HG02610 (cell line): ENCODE measurements at regions not wholly inside any gene's neighbourhood (a gene's known extent, or its start where the extent isn't known, plus 50 kb on each side); places are given as distances from the start of the nearest gene placed in this dataset.

Source experiments
- ATAC-seq: cut with Tn5 transposase; IDR thresholded peaks from one replicate; pipeline ENCODE4 v1.9.1; 2021; ENCODE audit warnings: mild to moderate bottlenecking, moderate library complexity; ENCODE audit not compliant: unreplicated experiment

DNA sequence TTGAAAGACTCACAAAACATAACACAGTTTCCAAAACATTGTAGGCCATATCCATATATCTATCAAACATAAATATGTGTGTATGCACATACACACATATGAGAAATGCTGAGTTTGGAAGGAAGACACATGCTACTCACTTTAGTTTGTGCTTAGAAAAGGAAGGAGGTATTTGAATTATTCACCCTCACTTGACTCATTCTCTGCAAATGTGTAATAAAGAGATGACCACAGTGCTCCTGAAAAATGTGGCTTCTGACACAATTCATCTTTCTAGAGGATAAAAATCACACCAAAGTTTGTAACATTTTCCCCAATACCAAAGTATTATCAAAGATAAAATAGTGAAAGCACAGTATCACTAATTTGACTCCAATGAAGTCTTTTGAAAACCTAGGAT lies 950.1 kb downstream of the FAT4 start:
- ATAC-seq = no peak

DNA sequence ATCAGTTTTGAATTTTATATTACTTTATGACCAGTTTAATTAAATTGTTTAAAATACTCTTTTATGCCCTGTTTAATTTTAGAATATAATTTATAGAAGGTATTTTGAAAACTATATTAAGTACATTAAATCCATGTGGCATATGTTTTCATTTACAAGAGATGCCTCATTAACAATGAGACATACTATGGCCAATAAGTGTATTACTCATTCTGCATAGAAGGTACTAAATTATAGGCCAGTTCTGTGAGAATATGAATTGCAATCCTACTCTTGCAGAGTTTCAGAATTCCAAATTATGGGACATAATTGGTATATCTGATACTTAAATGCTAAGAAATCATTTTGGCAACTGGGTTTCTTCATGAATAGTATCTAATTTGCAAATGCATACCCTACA lies 951.1 kb downstream of the FAT4 start:
- ATAC-seq = no peak

DNA sequence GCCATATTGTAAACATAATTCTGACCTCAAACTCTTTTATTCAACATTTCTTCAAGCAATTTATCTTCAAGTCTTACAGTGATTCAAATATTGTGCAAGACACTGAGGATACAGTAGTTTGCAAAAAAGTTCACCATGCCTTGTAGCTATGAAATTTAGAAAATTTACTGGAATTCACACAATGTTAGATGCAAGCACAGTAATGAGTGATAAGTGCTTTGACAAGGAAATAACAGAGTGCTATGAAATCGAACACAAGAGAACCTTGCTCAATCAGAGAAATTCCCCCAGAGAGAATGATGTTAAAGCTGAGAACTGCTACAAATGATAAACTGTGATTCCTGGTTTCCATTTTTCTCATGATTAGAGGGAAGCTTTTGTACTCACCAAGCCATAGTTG lies 952.9 kb downstream of the FAT4 start:
- no peak for ATAC-seq

DNA sequence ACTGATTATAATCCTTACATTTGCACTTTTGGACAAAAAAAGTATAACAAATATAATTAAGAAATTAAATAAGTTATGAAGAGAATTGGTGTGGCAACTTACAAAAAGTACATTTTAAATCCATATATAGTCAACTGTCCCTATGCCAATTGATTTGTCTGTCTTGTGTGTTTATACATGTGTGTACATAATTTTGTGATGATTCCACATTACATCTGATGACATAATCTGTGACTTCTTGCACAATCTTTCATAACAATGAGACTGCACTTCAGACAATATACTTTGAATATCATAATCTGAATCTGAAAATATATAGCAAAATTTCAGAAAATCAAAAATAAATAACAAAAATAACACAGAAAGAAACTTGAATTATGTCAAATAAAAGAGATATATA lies 953.4 kb downstream of the FAT4 start:
- ATAC-seq = no peak

DNA sequence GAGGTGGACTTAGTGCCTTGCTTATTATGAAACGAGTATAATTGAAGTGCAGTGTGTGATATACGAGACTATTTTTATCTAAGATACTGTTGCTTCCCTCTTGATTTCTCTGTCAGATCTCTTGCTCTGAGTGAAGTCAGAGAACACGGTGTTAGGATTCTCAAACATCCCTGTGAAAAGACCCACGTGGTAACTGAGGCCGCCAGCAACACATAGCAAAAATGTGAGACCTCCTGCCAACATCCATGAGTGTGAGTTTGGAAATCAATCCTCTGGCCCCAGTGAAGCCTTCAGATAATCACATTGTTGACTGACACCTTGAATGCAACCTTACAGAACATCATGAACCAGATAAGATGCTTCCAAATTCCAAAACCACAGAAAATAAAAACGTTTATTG lies 954.4 kb downstream of the FAT4 start:
- ATAC-seq = no peak

DNA sequence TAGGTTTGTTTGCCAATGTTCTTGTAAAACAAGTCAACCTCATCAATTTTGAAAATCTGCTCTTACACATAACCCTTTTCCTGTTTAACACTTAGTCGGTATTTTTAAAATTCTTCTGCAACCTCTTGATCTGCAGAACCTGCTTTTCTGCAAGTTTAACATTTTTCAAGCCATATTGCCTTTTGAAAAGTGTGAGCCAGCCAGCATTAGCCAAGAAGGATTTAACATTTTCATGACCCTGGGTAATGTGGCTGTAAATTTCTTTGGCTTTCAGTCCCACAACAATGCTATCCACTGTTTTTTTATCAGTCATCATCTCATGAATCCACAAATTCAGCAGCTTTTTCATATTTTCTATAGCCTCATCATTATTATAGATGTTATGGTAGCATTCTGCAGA lies 956.5 kb downstream of the FAT4 start:
- ATAC-seq = no peak

DNA sequence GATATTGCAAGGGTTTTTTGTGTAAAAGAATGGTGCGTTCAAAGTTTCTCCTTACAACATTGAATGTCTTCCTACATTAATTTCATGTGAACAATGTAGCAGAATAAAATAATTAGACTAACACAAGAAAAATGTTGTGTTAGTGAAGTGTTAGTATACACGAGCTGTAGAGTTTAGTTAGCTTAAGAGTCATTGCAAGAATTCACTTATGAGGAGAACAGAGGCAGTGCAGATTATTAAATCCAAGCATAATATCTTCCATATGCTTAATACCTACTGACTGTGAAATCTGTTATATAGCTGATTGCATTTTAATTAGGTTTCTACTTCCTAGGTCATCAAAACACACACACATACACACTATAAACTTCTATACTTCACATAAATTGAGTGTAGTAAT lies 959.0 kb downstream of the FAT4 start:
- no peak for ATAC-seq

DNA sequence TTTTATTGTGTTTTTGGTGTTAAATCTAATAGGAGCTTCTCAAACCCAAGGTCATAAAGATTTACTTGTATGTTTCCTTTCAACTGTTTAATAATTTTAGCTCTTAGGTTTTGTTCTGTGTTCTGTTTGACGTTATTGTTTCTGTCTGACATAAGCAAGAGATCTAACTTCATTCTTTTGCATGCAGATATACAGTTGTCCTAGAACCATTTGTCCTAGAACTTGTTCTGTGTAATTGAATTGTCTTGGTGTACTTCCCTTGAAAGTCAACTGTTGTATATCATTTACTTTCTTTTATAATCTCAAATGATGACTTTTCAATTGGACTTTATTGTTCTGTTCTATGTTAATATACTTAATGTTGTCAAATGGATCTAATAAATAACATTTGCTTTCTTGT lies 977.1 kb downstream of the FAT4 start:
- no peak for ATAC-seq

DNA sequence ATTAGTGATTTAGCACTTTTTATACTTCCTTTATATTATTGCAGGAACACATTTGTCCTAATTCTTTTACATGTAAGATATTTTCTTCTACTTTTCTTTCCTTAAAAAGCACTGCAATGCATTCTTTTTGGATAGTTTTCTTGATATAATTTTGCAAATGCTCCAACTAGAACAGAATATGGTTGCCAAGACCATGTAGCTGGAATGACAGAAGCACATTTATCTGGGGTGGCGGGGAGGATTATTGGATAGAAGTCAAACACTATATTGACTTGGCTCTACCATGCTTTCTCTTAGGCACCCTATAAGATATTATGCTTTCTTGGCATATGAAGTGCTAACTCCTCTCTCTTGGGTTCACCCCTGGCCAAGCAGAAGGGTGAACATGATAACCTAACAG lies 983.5 kb downstream of the FAT4 start:
- ATAC-seq = no peak

DNA sequence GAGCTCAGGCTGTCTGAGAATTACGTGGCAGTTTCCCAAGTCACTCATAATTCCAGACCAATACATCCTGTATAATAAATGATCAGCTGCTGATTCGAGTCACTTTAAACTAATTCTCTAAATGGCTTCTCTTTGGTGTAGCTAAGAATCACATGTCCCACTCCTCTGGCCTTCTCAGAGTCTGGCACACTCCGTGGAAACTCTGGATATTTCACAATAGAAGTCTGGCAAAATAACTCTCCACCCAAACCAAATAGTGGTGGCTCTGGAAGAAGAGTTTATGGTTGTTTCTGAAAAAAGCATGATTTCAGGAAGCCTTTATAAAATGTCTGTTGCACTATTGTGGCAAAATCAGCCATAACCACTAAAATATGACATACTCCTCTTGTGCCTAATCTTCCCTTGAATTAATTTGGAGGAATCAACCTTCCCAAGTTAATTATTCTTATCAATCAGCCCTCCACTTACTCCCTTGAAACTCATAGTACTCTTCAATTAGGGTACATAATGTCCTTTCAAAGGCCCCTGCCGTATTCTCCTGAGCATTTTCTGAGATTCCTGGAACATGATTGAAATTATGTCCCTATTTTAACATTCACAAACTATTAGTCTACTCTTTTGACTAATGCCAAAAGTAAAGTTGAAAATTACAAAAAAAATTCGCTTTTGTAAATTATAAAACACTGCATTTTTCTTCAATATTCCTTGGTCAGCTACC lies 991.6 kb downstream of the FAT4 start:
- ATAC-seq = no peak

DNA sequence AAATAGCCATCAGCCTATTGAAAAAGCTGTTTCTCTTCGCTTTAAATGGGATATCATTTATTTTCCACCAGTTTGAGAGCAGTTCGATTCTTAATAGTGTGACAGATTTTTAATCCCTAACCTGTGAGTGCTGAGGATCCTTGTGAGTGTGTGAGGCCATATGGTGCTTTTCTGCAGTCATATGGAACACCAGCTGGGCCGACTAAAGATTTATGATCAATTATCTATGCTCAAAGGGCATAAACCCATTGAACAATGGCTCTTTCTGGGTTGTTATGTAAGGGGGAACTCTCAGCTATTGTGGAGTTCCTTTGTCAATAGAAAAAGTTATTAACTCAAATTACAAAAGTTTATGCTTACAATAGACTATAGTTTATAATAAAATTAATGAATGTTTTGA lies 1003.6 kb downstream of the FAT4 start:
- no peak for ATAC-seq

DNA sequence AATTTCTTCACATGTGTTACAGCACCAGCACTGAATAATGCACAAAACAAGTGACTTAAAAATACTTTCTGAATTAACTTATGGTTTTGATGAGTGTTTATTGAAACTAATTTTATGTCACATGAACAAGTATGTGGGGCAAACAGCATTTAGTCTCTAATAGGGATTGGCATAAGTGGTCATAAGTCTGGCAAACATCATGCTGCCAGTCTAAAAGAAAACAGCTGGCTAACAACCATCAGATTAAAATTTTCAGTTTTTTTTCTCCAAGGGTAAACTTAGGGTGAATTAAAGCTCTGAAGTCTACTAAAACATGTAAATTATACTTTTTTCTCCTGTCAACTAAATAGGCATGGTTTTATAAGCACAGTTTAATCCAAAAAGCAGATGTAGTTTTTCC lies 1014.2 kb downstream of the FAT4 start:
- ATAC-seq = no peak

DNA sequence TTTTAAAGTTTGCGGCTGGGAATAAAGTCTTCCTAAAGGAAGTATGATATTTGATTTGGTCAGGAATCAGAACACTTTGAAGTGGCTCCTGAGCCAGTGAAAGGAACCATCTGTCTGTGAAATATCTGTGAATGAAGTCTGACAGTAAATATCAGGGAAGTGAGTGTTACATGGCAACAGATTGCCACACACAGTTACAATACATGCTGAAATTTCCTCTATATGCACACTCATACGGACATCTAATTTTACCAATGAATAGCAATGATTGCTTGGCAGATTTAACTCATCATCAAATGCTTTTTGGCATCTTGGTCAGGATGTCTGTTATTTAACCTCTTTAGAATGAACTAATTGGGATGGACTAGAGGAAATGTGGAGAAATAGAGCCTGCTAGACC lies 1023.8 kb downstream of the FAT4 start:
- no peak for ATAC-seq

DNA sequence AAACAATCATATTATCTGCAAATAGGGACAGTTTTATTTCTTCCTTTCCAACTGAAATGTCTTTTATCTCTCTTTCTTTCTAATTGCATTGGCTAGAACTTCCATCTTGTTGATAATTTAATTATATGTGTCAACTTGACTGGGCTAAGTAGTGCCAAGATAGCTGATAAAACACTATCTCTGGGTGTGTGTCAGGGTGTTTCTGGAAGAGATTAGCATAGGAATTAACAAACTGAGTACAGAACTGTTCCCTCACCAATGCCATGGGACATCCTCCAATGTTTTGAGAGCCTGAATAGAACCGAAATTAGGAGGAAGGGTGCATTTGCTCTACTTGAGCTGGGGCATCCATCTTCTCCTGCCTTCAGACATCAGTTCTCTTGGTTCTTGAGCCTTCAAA lies 1027.2 kb downstream of the FAT4 start:
- no peak for ATAC-seq

DNA sequence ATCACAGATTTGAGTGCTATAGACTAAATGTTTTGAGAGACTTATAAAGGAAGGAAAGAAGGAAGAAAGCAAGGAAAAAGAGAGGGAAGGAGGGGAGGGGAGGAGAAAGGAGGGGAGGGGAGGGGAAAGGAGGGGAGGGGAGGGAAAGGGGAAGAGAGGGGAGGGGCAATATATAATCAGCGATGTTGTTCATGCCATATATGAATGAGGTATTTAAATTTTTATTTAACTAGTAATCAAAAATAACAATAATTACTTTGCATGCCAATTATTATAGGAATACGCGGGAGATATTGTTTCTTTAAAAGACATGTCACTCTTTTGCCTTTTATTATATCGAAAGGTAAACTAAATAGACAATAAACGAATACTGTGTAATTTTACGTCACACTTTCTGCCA lies 1029.7 kb downstream of the FAT4 start:
- no peak for ATAC-seq

DNA sequence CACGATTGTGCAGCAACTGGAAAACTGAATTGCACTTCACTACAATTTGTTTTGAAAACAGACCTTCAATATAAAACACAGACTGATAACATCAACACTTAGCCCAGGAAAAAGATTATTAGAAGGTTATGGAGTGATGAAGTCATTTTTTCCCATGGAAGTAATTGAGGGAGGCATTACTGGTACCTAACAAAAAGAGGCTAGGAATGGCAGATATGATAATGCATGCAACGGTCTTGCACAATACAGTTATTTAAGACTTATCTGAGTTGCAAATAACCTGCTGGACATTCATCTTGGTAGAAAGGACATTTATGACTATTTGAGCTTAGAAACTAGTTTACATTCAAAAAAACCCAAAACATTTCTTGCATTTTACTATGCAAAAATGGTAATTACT lies 1031.9 kb downstream of the FAT4 start:
- ATAC-seq = no peak

DNA sequence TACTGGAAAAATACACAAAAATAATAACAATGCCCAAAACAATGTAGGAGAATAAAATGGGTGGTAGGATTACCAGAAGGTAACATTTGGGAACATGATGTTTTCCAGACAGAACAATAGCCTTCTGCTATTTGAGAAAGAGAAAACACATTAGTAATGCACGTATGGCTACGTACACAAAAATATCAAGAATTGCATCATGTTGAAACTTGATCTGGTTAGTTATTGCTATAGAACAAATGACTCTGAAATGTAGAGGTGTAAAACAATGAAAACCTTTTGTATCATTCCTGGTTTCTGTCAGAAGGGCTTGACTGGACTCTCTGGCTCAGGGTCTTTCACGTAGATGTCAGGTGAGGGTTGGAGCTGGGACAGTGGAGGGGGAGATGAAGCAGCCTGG lies 1040.0 kb downstream of the FAT4 start:
- ATAC-seq = no peak

DNA sequence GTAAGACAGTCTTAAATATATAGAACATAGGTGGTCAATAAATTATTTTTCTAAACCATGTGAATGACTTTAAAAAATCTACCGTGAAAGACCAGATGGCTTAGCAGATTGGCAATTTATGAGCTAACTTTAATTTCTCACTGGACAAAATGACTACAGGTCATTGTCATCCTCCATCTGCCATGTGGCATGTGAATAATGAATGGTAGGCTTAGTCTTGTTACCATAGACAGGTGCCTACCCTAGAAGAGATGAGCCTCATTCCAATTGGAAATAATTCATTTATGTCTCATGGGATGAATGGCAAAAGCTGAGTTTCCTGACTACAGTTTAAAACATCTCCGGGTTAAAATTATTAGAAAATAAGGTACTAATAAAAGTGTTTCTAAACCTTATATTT lies 1043.3 kb downstream of the FAT4 start:
- no peak for ATAC-seq

DNA sequence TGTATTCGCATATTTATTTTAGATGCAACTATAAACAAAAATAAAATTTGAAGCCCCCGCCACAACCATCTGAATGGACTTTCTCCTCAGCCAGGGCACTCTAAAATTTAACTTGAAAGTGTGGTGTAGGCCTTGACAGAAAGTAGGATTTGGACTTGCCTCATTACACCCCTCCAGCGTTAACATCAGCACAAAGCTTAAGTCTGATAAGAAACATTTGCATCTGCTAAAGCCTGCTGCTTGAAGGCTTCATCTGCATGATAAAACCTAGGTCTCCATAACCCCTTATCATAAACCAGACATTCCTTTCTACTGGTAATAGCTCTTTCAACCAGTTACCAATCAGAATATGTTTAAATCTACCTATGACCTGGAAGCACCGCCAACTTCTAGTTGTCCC lies 1046.5 kb downstream of the FAT4 start:
- ATAC-seq = no peak

DNA sequence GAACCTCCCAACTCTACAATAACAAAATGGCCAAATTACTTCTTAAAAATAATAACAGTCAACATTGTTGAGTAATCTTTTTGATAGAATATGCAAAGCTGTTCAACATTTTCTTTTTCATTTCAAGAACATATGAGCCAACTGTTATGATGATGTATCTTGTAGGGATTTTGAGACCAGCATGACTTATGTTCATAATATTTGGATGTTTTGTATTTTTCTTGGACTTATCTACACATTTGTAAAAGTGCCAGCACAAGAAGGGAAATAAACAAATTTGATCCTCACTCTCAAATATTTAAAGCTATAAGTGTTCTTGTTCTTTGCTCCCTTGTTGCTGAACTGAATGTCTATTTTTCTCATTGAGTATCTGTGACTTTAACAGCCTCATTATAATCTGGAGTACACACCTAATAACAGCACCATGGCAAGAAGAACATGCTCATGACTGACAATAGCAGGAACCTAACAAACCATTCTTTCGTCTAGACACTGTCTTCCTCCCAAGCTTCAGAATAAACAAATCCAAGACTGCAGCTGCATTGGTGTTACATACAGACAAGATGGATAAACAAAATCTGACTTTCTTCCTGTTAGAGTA lies 1049.7 kb downstream of the FAT4 start:
- no peak for ATAC-seq

DNA sequence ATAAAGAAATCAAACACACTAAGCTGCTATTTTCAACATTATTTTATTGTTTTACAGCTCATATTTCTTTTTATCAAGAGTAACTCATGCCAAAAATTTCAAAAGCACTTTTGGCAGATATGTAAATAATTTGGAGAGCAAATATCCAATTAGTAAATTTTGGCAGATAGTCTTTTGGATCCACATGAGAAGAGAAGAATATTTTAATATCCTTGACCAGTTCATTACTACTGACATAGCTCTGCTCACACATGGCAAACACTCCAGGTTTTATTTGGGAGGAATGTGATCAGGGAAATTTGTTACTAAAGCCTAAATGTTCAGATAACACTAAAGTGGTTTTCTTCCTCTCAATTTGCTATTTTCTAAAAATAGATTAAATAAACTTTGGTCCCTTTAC lies 1054.3 kb downstream of the FAT4 start:
- no peak for ATAC-seq

DNA sequence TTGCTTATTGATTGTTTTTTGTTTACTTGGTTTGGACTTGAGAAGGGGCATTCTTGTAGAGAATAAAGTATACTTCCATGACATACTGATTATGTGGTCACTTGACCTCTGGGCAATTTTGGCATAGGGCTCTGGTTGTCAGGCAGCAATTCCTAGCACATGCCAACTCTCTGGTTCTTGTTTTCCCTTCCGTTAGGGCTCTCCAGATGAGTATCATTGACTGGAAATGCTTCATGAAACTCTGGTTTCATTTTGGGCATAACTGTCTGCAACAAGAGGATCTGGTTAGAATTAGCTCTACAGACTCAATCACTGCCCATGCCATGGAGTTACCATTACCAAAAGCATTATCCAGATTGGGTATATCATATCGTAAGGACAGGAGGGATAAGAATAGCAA lies 1057.9 kb downstream of the FAT4 start:
- no peak for ATAC-seq

DNA sequence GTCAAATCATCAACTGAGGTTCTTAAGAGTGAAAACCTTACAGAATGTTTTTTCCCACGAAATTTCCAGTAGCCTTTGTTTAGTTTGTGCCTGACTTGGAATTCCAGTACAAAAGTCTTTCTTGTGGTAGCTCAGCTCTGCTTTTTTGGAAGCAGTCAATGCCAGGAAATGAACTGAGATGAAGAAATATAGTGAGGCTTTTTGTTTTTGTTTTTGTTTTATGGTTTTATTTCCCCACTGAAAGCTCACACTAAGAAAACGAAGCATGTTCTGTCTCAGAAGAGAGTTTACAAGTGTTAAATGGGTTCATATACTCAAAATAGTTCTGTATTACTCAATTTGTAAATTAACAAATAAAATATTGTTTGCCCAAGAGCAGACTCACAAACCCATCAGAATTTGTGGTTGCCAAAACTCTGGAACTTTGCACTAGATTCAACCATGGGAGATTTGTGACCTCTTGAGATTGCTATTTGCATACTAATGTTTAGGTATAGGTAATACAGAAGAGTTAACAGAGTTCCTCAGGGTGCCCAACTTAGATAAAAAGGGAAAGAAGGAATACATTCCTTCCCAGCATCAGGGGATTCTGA lies 1060.8 kb downstream of the FAT4 start:
- no peak for ATAC-seq
